Spinal cord (tissue), 9 donors: ENCODE measurements at regions not wholly inside any gene's neighbourhood (a gene's known extent, or its start where the extent isn't known, plus 50 kb on each side); places are given as distances from the start of the nearest gene placed in this dataset.
"Not testable (repeated sequence)": the region's sequence is repeated elsewhere in the genome, so short reads cannot be mapped to it uniquely, and the experiment has no call there.

Source experiments
- DNase-seq, 6 donors: peaks; one replicate each; pipeline versions ENCODE4 v3.0.0 to v3.0.0-alpha.2; 2013 to 2015; ENCODE audit warnings: low spot score in 6 of 6, low read depth in 4 of 6
- H3K27ac ChIP-seq: one replicate; pipeline ENCODE4 v1.5.1; 2013; ENCODE audit warnings: low read depth, low read length, control low read depth
- H3K27me3 ChIP-seq: one replicate; pipeline ENCODE4 v1.6.1; 2013; ENCODE audit warnings: low read length; ENCODE audit not compliant: control insufficient read depth, insufficient read depth
- H3K36me3 ChIP-seq: one replicate; pipeline ENCODE4 v1.6.1; 2013; ENCODE audit warnings: low read length; ENCODE audit not compliant: control insufficient read depth, insufficient read depth
- H3K4me1 ChIP-seq: one replicate; pipeline ENCODE4 v1.6.1; 2013; ENCODE audit warnings: low read length; ENCODE audit not compliant: control insufficient read depth, insufficient read depth
- H3K4me3 ChIP-seq: one replicate; pipeline ENCODE4 v1.5.1; 2013; ENCODE audit warnings: low read depth, low read length, control low read depth
- H3K9me3 ChIP-seq: one replicate; pipeline ENCODE4 v1.6.1; 2013; ENCODE audit warnings: low read length; ENCODE audit not compliant: control insufficient read depth, insufficient read depth
- WGBS: methylation state at CpG from one replicate; pipeline ENCODE4 v1.1.5; 2013; ENCODE audit warnings: missing lambda C conversion rate; ENCODE audit not compliant: insufficient coverage; 5-methylcytosine and 5-hydroxymethylcytosine counted together
- donor health status: healthy.

DNA sequence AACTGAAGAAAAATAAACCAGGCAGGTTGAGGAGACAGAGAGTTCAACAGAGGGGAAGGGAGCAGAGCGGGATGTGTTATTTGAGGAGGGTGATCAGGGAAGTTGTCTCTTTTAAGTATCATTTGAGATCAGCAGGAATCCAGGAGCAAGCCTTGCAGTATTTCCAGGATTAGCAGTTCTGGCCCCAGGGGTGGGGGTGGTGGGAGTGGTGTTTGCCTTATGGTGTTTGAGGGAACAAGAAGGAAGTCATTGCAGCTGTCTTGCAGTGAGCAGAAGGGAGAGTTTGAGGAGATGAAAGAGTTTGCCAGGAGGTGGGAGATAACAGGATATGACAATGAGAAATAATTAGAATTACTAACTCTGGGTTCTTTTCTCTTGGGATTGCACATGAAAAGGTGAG lies 418.6 kb downstream of the NELL2 start:
- Histone ChIP-seq H3K36me3 (no peaks in the 10 kb centered on the region), H3K27ac (no peak overlapping the region), H3K4me1 (no peaks in the 10 kb centered on the region), H3K9me3 (no peaks in the 10 kb centered on the region), H3K4me3 (no peak overlapping the region), H3K27me3 (no peaks in the 10 kb centered on the region)
- peak in 1 of 6 donors; percentile 9 for DNase-seq
- 64% methylated on average over 1 of the region's 1 CpG for WGBS

DNA sequence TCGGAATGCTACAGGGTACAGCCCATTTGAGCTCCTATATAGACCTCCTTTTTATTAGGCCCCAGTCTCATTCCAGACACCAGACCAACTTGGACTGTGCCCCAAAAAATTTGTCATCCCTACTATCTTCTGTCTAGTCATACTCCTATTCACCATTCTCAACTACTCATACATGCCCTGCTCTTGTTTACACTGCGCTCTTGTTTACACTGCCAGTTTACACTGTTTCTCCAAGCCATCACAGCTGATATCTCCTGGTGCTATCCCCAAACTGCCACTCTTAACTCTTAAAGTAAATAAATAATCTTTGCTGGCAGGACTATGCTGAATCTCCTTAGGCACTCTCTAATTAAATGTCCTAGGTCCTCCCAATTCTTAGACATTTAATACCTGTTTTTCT lies 421.2 kb downstream of the NELL2 start:
- H3K9me3 ChIP-seq, H3K4me1 ChIP-seq, H3K4me3 ChIP-seq, H3K27me3 ChIP-seq, H3K27ac ChIP-seq, H3K36me3 ChIP-seq, DNase-seq: not testable (repeated sequence)
- WGBS, result 95% methylated on average over 1 of the region's 2 CpGs

DNA sequence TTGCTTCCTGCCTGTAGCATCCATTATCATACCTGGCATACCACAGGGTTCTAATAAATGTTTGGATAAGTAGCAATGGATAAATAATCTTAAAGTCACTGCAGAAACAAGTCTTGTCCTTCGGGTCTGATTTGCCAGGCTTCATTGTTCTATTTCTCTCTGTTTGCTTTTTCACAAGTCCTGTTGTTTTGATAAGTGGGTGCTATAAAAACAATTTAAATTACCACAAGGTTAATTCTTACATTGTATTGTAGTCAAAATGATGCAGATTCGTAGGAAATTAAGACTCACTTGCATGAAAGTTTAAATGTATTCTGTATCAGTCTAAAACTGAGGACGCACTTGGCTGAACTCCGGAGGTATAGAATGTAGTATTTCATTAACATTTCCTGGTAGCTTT lies 429.9 kb downstream of the NELL2 start:
- Histone ChIP-seq H3K27me3 (no peaks in the 10 kb centered on the region), H3K4me3 (no peak overlapping the region), H3K36me3 (no peaks in the 10 kb centered on the region), H3K9me3 (no peaks in the 10 kb centered on the region), H3K4me1 (no peaks in the 10 kb centered on the region), H3K27ac (no peak overlapping the region)
- 40% methylated on average over 1 of the region's 4 CpGs for WGBS
- no peak for DNase-seq

DNA sequence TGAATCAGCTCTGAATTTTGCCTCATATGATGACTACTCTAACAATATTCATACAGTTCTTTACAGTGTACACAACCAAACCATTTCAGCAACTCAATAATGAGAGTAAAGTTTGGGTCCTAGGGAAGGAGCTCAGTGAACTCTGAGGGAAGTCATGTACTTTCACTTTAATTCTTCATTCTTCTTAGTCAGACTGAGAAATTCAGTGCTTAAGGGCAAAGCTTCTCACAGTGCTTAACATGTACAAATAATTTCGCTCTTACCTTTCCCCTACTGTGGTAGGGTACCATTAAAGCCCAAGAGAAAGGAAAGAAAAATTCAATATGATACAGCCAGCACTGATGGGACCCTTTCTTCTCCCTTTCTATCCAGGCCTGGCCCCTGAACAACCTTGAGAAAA lies 435.0 kb downstream of the NELL2 start:
- Histone ChIP-seq H3K27ac (no peak overlapping the region), H3K4me1 (no peaks in the 10 kb centered on the region), H3K9me3 (no peaks in the 10 kb centered on the region), H3K4me3 (no peak overlapping the region), H3K27me3 (no peaks in the 10 kb centered on the region), H3K36me3 (no peaks in the 10 kb centered on the region)
- no CpG with 5 or more reads among the region's 1 CpG for WGBS
- DNase-seq, result no peak
